ENCODE measurements at regions not wholly inside any gene's neighbourhood (a gene's known extent, or its start where the extent isn't known, plus 50 kb on each side); places are given as distances from the start of the nearest gene placed in this dataset.

DNA sequence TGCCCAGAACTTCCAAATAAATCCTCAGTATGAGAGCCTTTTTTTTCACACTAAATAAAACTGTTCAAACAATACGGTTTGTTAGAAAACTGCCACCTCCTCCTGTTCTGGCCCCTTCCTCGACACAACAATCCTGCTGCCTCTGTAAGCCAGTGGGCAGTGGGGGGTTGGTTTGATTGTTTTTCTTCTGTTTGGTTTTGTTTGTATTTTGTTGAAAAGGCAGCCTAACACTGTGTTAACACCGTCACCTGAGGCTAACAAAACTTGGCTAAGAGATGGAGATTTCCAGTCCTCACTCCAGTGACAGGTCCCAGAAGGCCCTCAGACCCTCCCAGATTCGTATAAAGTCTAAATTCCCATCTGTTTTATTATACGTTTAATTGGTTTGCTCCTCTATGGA, 402.1 kb downstream of the ZNF521 start:
- TF ChIP-seq, protein P1, sequence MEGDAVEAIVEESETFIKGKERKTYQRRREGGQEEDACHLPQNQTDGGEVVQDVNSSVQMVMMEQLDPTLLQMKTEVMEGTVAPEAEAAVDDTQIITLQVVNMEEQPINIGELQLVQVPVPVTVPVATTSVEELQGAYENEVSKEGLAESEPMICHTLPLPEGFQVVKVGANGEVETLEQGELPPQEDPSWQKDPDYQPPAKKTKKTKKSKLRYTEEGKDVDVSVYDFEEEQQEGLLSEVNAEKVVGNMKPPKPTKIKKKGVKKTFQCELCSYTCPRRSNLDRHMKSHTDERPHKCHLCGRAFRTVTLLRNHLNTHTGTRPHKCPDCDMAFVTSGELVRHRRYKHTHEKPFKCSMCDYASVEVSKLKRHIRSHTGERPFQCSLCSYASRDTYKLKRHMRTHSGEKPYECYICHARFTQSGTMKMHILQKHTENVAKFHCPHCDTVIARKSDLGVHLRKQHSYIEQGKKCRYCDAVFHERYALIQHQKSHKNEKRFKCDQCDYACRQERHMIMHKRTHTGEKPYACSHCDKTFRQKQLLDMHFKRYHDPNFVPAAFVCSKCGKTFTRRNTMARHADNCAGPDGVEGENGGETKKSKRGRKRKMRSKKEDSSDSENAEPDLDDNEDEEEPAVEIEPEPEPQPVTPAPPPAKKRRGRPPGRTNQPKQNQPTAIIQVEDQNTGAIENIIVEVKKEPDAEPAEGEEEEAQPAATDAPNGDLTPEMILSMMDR (conservative IDR thresholded peaks at IDR 0.05; ENCODE audit: low read length), result no peak
- TF ChIP-seq EZH2phosphoT487 (IDR thresholded peaks at IDR 0.05; ENCODE audit: borderline replicate concordance, low read depth, low read length), result no peak

Measured in OCI-LY7 (cell line).